IPS-20b (cell line): ENCODE measurements at regions not wholly inside any gene's neighbourhood (a gene's known extent, or its start where the extent isn't known, plus 50 kb on each side); places are given as distances from the start of the nearest gene placed in this dataset.

Source experiments
- H3K27ac ChIP-seq: one replicate; pipeline ENCODE4 v1.5.1; 2013; ENCODE audit warnings: low read length
- H3K27me3 ChIP-seq: 2 replicates; pipeline ENCODE4 v1.6.1; 2013; ENCODE audit warnings: mild to moderate bottlenecking, low read length, inconsistent platforms; ENCODE audit not compliant: insufficient read depth
- H3K36me3 ChIP-seq: 2 replicates; pipeline ENCODE4 v1.6.1; 2013; ENCODE audit warnings: low read depth, mild to moderate bottlenecking, inconsistent platforms, low read length, moderate library complexity; ENCODE audit not compliant: insufficient read depth
- H3K4me1 ChIP-seq: 2 replicates; pipeline ENCODE4 v1.6.1; 2013; ENCODE audit warnings: mild to moderate bottlenecking, control low read depth, inconsistent platforms, low read length, moderate library complexity; ENCODE audit not compliant: insufficient read depth
- H3K4me3 ChIP-seq: 2 replicates; pipeline ENCODE4 v1.5.1; 2013; ENCODE audit warnings: mild to moderate bottlenecking, low read length, inconsistent platforms
- H3K9ac ChIP-seq: 2 replicates; pipeline ENCODE4 v1.6.1; 2013; ENCODE audit warnings: low read depth, mild to moderate bottlenecking, inconsistent platforms, low read length, moderate library complexity
- H3K9me3 ChIP-seq: 2 replicates; pipeline ENCODE4 v1.6.1; 2013; ENCODE audit warnings: mild to moderate bottlenecking, low read depth, low read length, inconsistent platforms; ENCODE audit not compliant: insufficient read depth

- Histone ChIP-seq H3K4me3 (no peak overlapping the region), H3K27me3 (no peaks in the 10 kb centered on the region), H3K9ac (no peak overlapping the region), H3K36me3 (no peaks in the 10 kb centered on the region), H3K9me3 (no peaks in the 10 kb centered on the region), H3K4me1 (0 out of 2 replicates have a peak, but pooled peaks cover 2% of the 10 kb centered on the region), H3K27ac (no peak overlapping the region)
Measured at GRCh38 chr14:42192738-42193653, 586.3 kb downstream of the LRFN5 start.

GRCh38 chr14:42190744-42191143 lies 584.1 kb downstream of the LRFN5 start:
- H3K4me1 ChIP-seq, result 0 out of 2 replicates have a peak, but pooled peaks cover 2% of the 10 kb centered on the region
- no peaks in the 10 kb centered on the region for H3K9me3 ChIP-seq
- no peak overlapping the region for H3K9ac ChIP-seq
- no peaks in the 10 kb centered on the region for H3K36me3 ChIP-seq
- no peaks in the 10 kb centered on the region for H3K27me3 ChIP-seq
- no peak overlapping the region for H3K27ac ChIP-seq
- H3K4me3 ChIP-seq, result no peak overlapping the region

GRCh38 chr14:42187846-42188245 lies 581.2 kb downstream of the LRFN5 start:
- 0 out of 2 replicates have a peak, but pooled peaks cover 2% of the 10 kb centered on the region for H3K4me1 ChIP-seq
- H3K27ac ChIP-seq, result no peak overlapping the region
- no peak overlapping the region for H3K9ac ChIP-seq
- H3K36me3 ChIP-seq, result no peaks in the 10 kb centered on the region
- no peak overlapping the region for H3K4me3 ChIP-seq
- H3K9me3 ChIP-seq, result no peaks in the 10 kb centered on the region
- no peaks in the 10 kb centered on the region for H3K27me3 ChIP-seq

- Histone ChIP-seq H3K4me1 (no peaks in the 10 kb centered on the region), H3K9ac (no peak overlapping the region), H3K27me3 (no peaks in the 10 kb centered on the region), H3K4me3 (no peak overlapping the region), H3K36me3 (no peaks in the 10 kb centered on the region), H3K9me3 (no peaks in the 10 kb centered on the region), H3K27ac (no peak overlapping the region)
Measured at GRCh38 chr14:42185718-42186117, 579.0 kb downstream of the LRFN5 start.

- Histone ChIP-seq H3K4me1 (no peaks in the 10 kb centered on the region), H3K4me3 (no peak overlapping the region), H3K9ac (no peak overlapping the region), H3K36me3 (no peaks in the 10 kb centered on the region), H3K27ac (no peak overlapping the region), H3K27me3 (no peaks in the 10 kb centered on the region), H3K9me3 (0 out of 2 replicates have a peak, but pooled peaks cover 4% of the 10 kb centered on the region)
Measured at GRCh38 chr14:42174357-42174756, 567.7 kb downstream of the LRFN5 start.

- Histone ChIP-seq H3K36me3 (no peaks in the 10 kb centered on the region), H3K9ac (no peak overlapping the region), H3K4me1 (no peaks in the 10 kb centered on the region), H3K27ac (no peak overlapping the region), H3K27me3 (no peaks in the 10 kb centered on the region), H3K9me3 (0 out of 2 replicates have a peak, but pooled peaks cover 4% of the 10 kb centered on the region), H3K4me3 (no peak overlapping the region)
Measured at GRCh38 chr14:42173206-42173605, 566.5 kb downstream of the LRFN5 start.

GRCh38 chr14:42172304-42172703 lies 565.6 kb downstream of the LRFN5 start:
- Histone ChIP-seq H3K4me3 (no peak overlapping the region), H3K27me3 (no peaks in the 10 kb centered on the region), H3K27ac (no peak overlapping the region), H3K9ac (no peak overlapping the region), H3K4me1 (no peaks in the 10 kb centered on the region), H3K9me3 (peaks cover 4% of the 10 kb centered on the region; the same call in 1 of the 2 replicates), H3K36me3 (no peaks in the 10 kb centered on the region)

GRCh38 chr14:42163136-42163535 lies 556.5 kb downstream of the LRFN5 start:
- no peaks in the 10 kb centered on the region for H3K4me1 ChIP-seq
- no peaks in the 10 kb centered on the region for H3K36me3 ChIP-seq

GRCh38 chr14:42159138-42159537 lies 552.5 kb downstream of the LRFN5 start:
- no peak overlapping the region for H3K4me3 ChIP-seq
- no peak overlapping the region for H3K9ac ChIP-seq
- no peaks in the 10 kb centered on the region for H3K36me3 ChIP-seq
- H3K4me1 ChIP-seq, result no peaks in the 10 kb centered on the region
- H3K27ac ChIP-seq, result no peak overlapping the region
- no peaks in the 10 kb centered on the region for H3K9me3 ChIP-seq
- no peaks in the 10 kb centered on the region for H3K27me3 ChIP-seq

More at GRCh38 chr14:42163136-42163535, 556.5 kb downstream of the LRFN5 start:
- Histone ChIP-seq H3K9ac (no peak overlapping the region), H3K27ac (no peak overlapping the region), H3K9me3 (no peaks in the 10 kb centered on the region; the same call in 1 of the 2 replicates), H3K4me3 (no peak overlapping the region), H3K27me3 (no peaks in the 10 kb centered on the region)

- Histone ChIP-seq H3K4me3 (no peak overlapping the region), H3K4me1 (no peaks in the 10 kb centered on the region), H3K27me3 (no peaks in the 10 kb centered on the region), H3K9ac (no peak overlapping the region), H3K36me3 (no peaks in the 10 kb centered on the region), H3K9me3 (no peaks in the 10 kb centered on the region), H3K27ac (no peak overlapping the region)
Measured at GRCh38 chr14:42149609-42150261, 543.1 kb downstream of the LRFN5 start.

GRCh38 chr14:42145766-42146165 lies 539.1 kb downstream of the LRFN5 start:
- Histone ChIP-seq H3K27me3 (no peaks in the 10 kb centered on the region), H3K9me3 (no peaks in the 10 kb centered on the region), H3K9ac (no peak overlapping the region)

GRCh38 chr14:42143114-42143513 lies 536.4 kb downstream of the LRFN5 start:
- H3K9me3 ChIP-seq, result no peaks in the 10 kb centered on the region

More at GRCh38 chr14:42145766-42146165, 539.1 kb downstream of the LRFN5 start:
- H3K36me3 ChIP-seq, result no peaks in the 10 kb centered on the region
- H3K4me3 ChIP-seq, result no peak overlapping the region
- no peak overlapping the region for H3K27ac ChIP-seq
- no peaks in the 10 kb centered on the region for H3K4me1 ChIP-seq

More at GRCh38 chr14:42143114-42143513, 536.4 kb downstream of the LRFN5 start:
- H3K27me3 ChIP-seq, result no peaks in the 10 kb centered on the region
- no peaks in the 10 kb centered on the region for H3K4me1 ChIP-seq
- H3K36me3 ChIP-seq, result no peaks in the 10 kb centered on the region
- H3K27ac ChIP-seq, result no peak overlapping the region
- H3K9ac ChIP-seq, result no peak overlapping the region
- no peak overlapping the region for H3K4me3 ChIP-seq
